OCI-LY1 (cell line): ENCODE measurements at regions not wholly inside any gene's neighbourhood (a gene's known extent, or its start where the extent isn't known, plus 50 kb on each side); places are given as distances from the start of the nearest gene placed in this dataset.
"Not testable (repeated sequence)": the region's sequence is repeated elsewhere in the genome, so short reads cannot be mapped to it uniquely, and the experiment has no call there.

Experiments
- H2AFZ ChIP-seq: fragments of 200-600 bp; sonication (generic), shearing (Covaris generic); 2 replicates; pipeline ENCODE4 v1.6.0; 2014; ENCODE audit warnings: antibody characterized with exemption, mild to moderate bottlenecking, low read length
- H3F3A ChIP-seq: fragments of 200-600 bp; sonication (generic), shearing (Covaris generic); 2 replicates; pipeline ENCODE4 v1.6.0; 2014; ENCODE audit warnings: mild to moderate bottlenecking, antibody characterized with exemption, low read length, moderate library complexity; ENCODE audit not compliant: insufficient read depth
- H3K27ac ChIP-seq: fragments of 200-600 bp; sonication (generic); 2 replicates; pipeline ENCODE4 v1.5.1; 2014; ENCODE audit warnings: low read length, mixed run types, mild to moderate bottlenecking, low read depth; ENCODE audit not compliant: poor library complexity, severe bottlenecking
- H3K27me3 ChIP-seq: fragments of 200-600 bp; sonication (generic); 2 replicates; pipeline ENCODE4 v1.6.0; 2014; ENCODE audit warnings: antibody characterized with exemption, mild to moderate bottlenecking, low read length, moderate library complexity; ENCODE audit not compliant: insufficient read depth
- H3K36me3 ChIP-seq: fragments of 200-600 bp; sonication (generic); 2 replicates; pipeline ENCODE4 v1.6.1; 2014; ENCODE audit warnings: mild to moderate bottlenecking, antibody characterized with exemption, low read length, moderate library complexity, mixed read lengths; ENCODE audit not compliant: insufficient read depth
- H3K4me1 ChIP-seq: fragments of 200-600 bp; sonication (generic); 2 replicates; pipeline ENCODE4 v1.5.1; 2014; ENCODE audit warnings: mild to moderate bottlenecking, low read length, moderate library complexity; ENCODE audit not compliant: insufficient read depth, severe bottlenecking
- H3K4me2 ChIP-seq: fragments of 200-600 bp; sonication (generic), shearing (Covaris generic); 2 replicates; pipeline ENCODE4 v1.6.1; 2014; ENCODE audit warnings: low read length
- H3K4me3 ChIP-seq: fragments of 200-600 bp; sonication (generic); 2 replicates; pipeline ENCODE4 v1.5.1; 2014; ENCODE audit warnings: low read length, low read depth, mild to moderate bottlenecking, mixed read lengths; ENCODE audit not compliant: poor library complexity, severe bottlenecking
- H3K79me2 ChIP-seq: fragments of 200-600 bp; shearing (Covaris generic); 2 replicates; pipeline ENCODE4 v1.6.1; 2016; ENCODE audit warnings: mixed run types, low read length, mixed read lengths; ENCODE audit not compliant: insufficient read depth
- H3K9ac ChIP-seq: fragments of 200-600 bp; sonication (generic), shearing (Covaris generic); 2 replicates; pipeline ENCODE4 v1.6.1; 2014; ENCODE audit warnings: mild to moderate bottlenecking, low read length, mixed read lengths
- H3K9me2 ChIP-seq: fragments of 200-600 bp; sonication (generic), shearing (Covaris generic); 2 replicates; pipeline ENCODE4 v1.6.1; 2014; ENCODE audit warnings: low read depth, mild to moderate bottlenecking, low read length, mixed read lengths
- H3K9me3 ChIP-seq: fragments of 200-600 bp; shearing (Covaris generic); 2 replicates; pipeline ENCODE4 v1.6.1; 2014; ENCODE audit warnings: low read length, mixed read lengths
- H4K20me1 ChIP-seq: fragments of 200-600 bp; sonication (generic), shearing (Covaris generic); 2 replicates; pipeline ENCODE4 v1.6.0; 2016; ENCODE audit warnings: mild to moderate bottlenecking, low read length; ENCODE audit not compliant: insufficient read depth
- CTCF ChIP-seq: fragments of 200-600 bp; sonication (generic), shearing (Covaris generic); IDR thresholded peaks from 2 replicates; pipeline ENCODE4 v1.5.1; 2017; ENCODE audit warnings: mild to moderate bottlenecking, antibody characterized with exemption, low read length, moderate library complexity, mixed read lengths
- EZH2 ChIP-seq: fragments of 200-600 bp; sonication (generic), shearing (Covaris generic); IDR thresholded peaks from 2 replicates; pipeline ENCODE4 v1.8.0; 2017; ENCODE audit warnings: borderline replicate concordance, mixed run types, mild to moderate bottlenecking, antibody characterized with exemption, low read length, moderate library complexity, mixed read lengths

GRCh38 chr2:53314718-53315117, 452.9 kb upstream of the CHAC2 start:
- H3K27ac ChIP-seq = no peak overlapping the region

DNA sequence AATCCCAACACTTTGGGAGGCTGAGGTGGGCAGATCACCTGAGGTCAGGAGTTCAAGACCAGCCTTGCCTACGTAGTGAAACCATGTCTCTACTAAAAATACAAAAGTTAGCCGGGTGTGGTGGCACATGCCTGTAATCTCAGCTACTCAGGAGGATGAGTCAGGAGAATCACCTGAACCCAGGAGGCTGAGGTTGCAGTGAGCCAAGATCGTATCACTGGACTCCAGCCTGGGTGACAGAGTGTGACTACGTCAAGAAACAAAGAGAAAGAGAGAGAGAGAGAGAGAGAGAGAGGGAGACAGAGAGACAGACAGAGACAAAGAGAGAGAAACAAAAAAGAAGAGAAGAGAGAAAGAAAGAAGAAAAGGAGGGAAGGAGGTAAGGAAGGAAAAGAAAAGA, 454.0 kb upstream of the CHAC2 start:
- not testable (repeated sequence) for H3K9ac ChIP-seq, H3K27ac ChIP-seq, H2AFZ ChIP-seq, H3K4me1 ChIP-seq, H3K9me3 ChIP-seq, H4K20me1 ChIP-seq, H3F3A ChIP-seq, H3K4me2 ChIP-seq, H3K27me3 ChIP-seq, H3K79me2 ChIP-seq, H3K9me2 ChIP-seq, H3K4me3 ChIP-seq, H3K36me3 ChIP-seq

More at GRCh38 chr2:53314718-53315117, 452.9 kb upstream of the CHAC2 start:
- no peak overlapping the region for H3K4me3 ChIP-seq
- H3K4me2 ChIP-seq = no peak overlapping the region
- TF ChIP-seq EZH2 = no peak
- TF ChIP-seq CTCF = no peak
- H3K9me2 ChIP-seq = no peaks in the 10 kb centered on the region
- H3K79me2 ChIP-seq = no peaks in the 10 kb centered on the region
- H4K20me1 ChIP-seq = no peaks in the 10 kb centered on the region
- H3K4me1 ChIP-seq = no peaks in the 10 kb centered on the region
- no peak overlapping the region for H3K9ac ChIP-seq
- H2AFZ ChIP-seq = no peak overlapping the region
- H3K27me3 ChIP-seq = no peaks in the 10 kb centered on the region
- H3K36me3 ChIP-seq = no peaks in the 10 kb centered on the region
- no peaks in the 10 kb centered on the region for H3K9me3 ChIP-seq
- no peaks in the 10 kb centered on the region for H3F3A ChIP-seq

DNA sequence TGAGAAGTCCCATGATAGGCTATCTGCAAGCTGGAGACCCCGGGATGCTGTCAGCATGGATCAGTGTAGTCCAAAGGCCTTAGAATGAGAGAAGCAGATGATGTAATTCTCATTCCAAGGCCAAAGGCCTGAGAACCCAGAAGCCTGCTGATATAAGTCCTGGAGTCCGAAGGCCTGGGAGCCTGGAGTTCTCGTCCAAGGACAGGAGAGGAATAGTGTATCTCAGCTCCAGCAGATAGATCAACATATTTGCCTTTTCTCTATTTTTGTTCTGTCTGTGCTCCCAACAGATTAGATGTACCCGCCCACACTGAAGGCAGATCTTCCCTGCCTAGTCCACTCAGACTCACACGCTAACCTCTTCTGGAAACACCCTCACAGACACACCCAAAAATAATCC, 454.9 kb upstream of the CHAC2 start:
- no peak overlapping the region for H3K9ac ChIP-seq
- H3K4me2 ChIP-seq = no peak overlapping the region
- no peak overlapping the region for H3K27ac ChIP-seq
- no peaks in the 10 kb centered on the region for H3K4me1 ChIP-seq
- H3K79me2 ChIP-seq = no peaks in the 10 kb centered on the region
- no peaks in the 10 kb centered on the region for H3F3A ChIP-seq
- H3K27me3 ChIP-seq = no peaks in the 10 kb centered on the region
- H4K20me1 ChIP-seq = no peaks in the 10 kb centered on the region
- no peak overlapping the region for H3K4me3 ChIP-seq
- no peaks in the 10 kb centered on the region for H3K9me2 ChIP-seq
- no peaks in the 10 kb centered on the region for H3K36me3 ChIP-seq
- H3K9me3 ChIP-seq = no peaks in the 10 kb centered on the region
- H2AFZ ChIP-seq = no peak overlapping the region
- TF ChIP-seq CTCF (no peak), EZH2 (no peak)

DNA sequence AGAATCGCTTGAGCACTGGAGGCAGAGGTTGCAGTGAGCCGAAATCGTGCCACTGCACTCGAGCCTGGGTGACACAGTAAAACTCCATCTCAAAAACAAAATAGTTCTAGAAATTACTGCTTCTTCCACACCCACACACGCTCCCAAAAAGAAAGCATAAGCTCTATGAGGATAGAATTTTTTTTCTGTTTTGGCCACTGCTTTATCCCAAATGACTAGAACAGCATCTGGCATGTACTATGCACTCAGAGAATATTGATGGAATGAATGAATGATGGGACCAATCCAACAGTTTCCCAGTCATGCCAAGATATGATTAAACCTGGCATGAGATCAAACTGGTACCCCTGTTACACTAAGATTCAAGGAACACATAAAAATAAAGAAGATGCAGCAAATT, 455.4 kb upstream of the CHAC2 start:
- Histone ChIP-seq H2AFZ (no peak overlapping the region), H3K4me1 (no peaks in the 10 kb centered on the region), H3K9me2 (no peaks in the 10 kb centered on the region), H3K4me2 (no peak overlapping the region), H3K36me3 (no peaks in the 10 kb centered on the region), H3K9me3 (no peaks in the 10 kb centered on the region), H3K27me3 (no peaks in the 10 kb centered on the region), H3K9ac (no peak overlapping the region), H3K4me3 (no peak overlapping the region), H4K20me1 (no peaks in the 10 kb centered on the region), H3F3A (no peaks in the 10 kb centered on the region), H3K79me2 (no peaks in the 10 kb centered on the region), H3K27ac (no peak overlapping the region)
- TF ChIP-seq EZH2 = no peak
- TF ChIP-seq CTCF = no peak
